ENCODE measurements at regions not wholly inside any gene's neighbourhood (a gene's known extent, or its start where the extent isn't known, plus 50 kb on each side); places are given as distances from the start of the nearest gene placed in this dataset.

- TF ChIP-seq CTCF (conservative IDR thresholded peaks at IDR 0.05) = no peak
- TF ChIP-seq ZFX (IDR thresholded peaks at IDR 0.05) = no peak
These were observed 147.4 kb upstream of the FOXN3 start for GRCh38 chr14:89564286-89564957.
